GM19240 (cell line): ENCODE measurements at regions not wholly inside any gene's neighbourhood (a gene's known extent, or its start where the extent isn't known, plus 50 kb on each side); places are given as distances from the start of the nearest gene placed in this dataset.

Source experiments
- DNase-seq: peaks from one replicate; pipeline ENCODE4 v3.0.0; 2011; ENCODE audit warnings: low spot score; ENCODE audit not compliant: insufficient read length

DNA sequence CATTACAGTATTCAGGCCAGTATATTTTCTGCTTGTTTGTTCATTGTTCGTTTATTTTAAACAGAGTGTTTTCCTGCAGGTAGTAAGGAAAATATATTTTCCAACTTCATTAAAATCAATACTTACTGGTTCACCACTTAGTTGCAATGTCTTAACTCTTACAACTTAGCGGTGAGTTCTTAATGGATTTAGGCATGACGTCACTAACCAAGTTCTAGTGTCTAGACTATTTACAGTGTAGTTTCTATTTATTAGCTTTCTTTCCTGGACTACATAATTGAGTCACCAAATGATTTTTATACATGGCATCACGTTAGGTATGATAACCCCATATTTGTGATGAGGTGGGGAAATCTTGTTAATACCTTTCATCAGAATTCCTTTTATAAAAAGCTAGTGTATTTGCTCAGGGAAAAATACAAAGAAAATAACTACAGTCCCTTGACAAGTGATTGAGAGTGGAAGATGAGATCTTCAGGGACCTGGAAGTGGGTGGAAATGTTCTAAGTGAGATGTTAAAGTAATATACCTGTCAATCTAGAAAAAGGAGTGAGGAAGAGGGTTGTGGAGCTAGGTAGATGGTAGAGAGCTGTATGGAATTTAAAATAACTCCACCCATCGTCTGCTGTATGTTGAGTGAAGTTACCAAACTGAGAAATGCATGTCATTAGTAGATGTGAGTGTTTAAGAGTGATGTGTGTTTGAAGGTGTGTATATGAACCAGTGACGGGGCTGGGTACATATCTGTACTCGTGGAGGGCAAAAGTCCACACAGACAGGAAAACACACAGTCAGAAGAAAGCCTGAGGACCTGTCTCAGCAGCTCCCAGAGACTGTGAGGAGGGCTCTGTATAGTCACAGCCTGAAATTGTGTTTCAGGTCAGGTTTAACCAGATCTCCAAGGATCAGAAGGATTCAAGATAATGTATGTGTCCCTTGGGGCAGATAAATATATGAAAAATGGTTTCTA, 197.6 kb upstream of the ADAMTS5 start:
- no peak for DNase-seq

DNA sequence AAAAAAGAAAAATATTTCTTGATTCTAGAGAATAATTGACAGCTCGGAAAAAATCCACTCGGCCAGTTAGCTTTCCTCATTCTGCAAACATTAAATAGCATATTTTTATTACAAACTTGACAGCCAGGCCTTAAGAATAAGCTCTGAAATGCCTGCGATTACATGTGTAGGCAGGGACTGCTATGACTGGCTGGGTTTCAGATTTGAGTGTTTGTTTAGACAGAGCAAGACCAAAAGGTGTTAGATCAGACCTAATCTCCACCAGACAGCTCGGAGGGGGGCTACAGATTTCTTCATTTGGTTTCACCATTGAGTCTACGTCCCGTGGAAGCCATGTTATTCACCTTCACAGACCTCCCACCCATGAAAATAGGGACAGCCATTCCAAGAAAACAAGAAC, 192.1 kb upstream of the ADAMTS5 start:
- no peak for DNase-seq

DNA sequence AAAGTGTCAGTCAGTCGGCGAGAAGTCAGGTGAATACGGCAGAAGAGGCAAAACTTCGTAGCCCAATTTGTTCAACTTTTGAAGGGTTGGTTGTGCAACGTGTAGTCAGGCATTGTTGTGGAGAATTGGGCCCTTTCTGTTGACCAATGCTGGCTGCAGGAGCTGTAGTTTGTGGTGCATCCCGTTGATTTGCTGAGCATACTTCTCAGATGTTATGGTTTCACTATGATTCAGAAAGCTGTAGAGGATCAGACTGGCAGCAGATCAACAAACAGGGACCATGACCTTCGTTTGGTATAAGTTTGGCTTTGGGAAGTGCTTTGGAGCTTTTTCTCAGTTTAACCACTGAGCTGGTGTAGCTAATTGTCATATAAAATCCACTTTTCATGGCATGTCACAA, 190.2 kb upstream of the ADAMTS5 start:
- DNase-seq, result no peak

DNA sequence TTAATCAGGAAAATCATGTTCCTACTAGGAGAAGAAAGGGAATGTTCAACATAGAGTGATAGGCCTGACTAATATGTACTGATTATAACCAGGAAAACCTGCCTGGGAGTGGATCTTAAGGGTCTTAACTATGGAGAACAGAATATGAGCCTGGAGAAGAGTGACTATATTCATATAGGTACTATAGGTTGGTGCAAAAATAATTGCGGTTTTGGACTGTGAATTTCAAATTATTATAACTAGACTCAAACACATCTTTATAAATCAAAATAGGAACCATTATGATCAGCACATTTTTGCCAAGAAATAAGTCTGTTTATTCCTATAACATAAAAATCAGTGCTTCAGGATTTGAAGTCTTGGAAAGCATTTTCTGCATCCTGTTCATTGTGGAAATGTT, 189.8 kb upstream of the ADAMTS5 start:
- no peak for DNase-seq

DNA sequence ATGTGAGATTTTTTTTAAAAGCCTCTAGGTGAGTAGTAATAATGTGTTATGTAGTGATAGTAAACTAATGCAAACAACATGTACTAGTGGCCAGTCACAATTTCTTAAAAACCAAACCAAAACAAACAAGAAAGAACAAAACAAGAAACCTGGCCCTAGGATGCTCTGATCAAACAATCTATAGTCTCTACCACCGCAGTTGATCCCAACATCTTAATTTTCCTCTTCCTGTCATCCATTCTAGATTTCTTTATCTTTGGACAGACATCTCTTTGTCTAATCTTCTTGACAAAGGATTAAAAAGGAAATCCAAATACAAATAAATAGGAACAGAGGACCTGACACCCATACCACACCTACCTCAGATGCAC, 188.2 kb upstream of the ADAMTS5 start:
- no peak for DNase-seq

DNA sequence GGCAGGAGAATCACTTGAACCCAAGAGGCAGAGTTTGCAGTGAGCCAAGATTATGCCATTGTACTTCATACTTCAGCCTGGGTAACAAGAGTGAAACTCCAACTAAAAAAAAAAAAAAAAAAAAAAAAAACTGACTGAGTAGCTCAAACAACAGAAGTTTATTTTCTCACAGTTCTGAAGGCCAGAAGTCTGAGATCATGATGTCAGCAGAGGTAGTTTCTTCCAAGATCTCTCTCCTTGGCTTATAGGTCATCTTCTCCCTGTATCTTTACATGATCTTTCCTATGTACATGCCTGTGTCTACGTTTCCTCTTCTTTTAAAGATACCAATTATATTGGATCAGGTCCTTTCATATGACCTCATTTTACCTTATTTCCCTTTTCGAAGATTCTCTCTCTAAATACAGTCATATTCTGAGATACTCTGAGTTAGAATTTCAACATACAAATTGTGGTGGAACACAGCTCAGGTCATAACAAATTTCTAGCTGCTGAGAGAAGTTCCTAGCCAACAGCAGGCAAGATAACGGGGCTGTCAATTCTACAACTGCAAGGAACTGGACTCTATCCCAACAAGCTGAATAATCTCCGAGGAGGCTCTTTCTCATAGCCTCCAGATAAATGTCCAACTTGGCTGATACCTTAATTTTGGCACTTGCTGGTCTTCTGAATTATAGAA, 187.7 kb upstream of the ADAMTS5 start:
- DNase-seq, result no peak

DNA sequence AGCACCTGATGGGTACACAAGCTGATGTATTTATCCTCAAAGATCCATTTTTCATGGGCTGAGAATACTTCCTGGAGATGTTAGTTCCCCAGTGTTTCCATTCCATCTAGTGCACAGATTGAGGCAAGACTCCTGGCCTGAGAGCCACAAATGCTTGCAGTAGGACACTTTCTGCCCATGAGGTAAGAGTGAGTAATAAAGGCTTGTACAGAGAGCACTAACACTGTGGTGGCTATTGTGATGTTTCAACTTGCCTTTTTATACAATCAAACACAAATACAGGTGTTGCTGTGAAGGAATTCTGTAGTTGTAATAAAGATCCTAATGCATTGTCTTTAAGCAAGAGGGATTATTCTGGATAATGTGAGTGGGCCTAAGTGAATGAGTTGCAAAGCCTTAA, 186.1 kb upstream of the ADAMTS5 start:
- no peak for DNase-seq

DNA sequence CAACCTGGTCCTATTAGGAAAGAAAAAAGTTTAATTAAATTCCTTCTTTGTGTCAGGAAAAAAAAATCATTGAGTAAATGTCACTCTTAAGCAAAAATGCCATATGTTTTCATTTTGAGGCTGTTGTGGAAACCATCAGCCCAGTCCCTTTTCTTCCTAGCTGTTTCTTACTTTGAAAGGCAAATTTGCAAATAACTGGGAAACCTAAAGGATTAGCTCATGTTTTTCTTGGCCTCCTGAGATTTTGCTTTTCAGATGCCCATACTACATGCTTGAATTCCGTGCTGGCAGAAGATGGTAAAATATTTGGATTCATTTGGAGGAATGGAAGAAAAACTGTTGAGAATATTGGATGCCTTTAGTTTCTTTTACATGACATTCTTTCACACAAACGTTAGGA, 182.1 kb upstream of the ADAMTS5 start:
- DNase-seq, result no peak

DNA sequence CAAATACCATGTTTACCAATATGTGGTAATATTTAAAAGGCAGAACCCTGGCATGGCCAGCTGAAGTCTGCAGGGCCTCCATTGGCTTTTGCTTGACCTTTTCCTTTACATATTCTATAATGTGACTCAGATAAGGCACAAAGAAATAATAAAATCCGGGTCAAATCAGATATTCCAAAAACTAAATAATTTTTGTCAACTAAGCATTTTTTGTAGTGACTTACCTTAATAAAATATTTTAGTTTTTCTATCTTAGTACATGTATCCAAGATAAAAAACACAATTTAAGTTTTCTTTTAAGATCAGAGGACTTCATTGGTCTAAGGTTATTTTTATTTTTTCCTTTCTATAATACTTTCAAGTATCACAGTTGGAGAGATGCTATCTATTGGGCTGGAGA, 179.4 kb upstream of the ADAMTS5 start:
- no peak for DNase-seq

DNA sequence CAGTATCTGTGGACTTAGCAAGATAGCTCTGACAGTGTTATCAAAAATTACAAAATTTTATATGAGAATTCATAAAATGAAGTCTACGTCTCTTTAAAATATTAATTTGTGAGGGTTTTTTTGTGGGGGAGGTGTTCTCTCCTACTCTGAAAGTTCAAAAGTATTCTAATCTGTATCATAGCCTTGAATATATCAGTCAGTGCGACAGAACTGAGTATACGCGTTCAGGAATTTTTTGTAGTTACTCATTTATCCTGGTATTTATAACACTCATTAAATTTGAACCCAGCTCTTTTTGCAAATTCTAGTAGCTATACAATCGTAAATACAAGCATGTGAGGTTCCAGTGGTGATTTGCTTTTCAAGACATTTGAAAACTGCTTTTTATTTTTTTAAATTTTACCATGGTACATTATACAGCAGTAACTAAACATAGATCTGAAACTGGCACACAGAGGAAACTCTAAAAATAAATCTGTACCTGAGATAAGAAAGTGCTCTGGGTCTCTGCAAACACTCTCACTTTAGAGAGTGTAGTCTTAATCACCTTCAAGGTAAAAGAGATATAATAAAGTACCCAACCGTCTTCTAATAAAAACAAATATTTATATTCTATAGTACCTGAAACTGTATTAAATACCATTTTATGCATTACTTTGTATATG, 178.4 kb upstream of the ADAMTS5 start:
- no peak for DNase-seq

DNA sequence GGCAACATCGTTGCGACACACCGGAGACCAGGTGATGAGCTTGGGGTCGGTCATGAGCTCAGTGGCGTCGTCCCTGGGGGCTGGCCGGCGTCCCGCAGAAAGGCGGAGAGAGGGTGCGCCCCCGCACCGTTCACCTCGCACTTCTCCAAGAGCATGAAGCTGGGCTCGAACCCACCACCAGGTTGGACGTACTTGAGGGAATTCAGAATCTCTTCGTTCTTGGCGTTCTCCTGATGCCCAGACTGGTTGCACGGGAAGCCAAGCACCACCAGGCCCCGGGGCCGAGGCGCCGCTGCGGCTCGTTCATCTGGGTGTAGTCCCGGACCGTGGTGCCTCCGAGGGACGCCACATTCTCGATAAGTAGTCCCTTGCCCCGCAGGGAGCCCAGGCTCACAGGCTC, 176.6 kb upstream of the ADAMTS5 start:
- no peak for DNase-seq

DNA sequence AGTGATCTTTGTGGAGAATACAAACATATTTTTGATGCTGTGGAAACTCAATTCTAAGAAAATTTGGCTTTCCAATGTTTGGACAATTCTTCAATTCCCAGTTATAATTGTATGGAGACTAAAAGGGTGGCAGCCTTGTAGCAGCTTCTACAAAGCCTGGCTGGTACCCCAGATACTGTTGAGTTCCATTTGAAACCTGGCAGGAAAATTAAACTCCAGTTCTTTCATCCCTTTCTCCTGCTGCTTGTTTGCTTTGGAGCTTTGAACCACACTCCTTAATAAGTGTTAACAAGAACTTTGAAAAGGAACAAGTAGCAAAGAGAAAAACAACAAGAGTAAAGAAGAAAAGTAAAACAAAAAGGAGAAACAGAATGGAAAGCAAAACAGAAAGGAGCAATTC, 172.6 kb upstream of the ADAMTS5 start:
- no peak for DNase-seq

DNA sequence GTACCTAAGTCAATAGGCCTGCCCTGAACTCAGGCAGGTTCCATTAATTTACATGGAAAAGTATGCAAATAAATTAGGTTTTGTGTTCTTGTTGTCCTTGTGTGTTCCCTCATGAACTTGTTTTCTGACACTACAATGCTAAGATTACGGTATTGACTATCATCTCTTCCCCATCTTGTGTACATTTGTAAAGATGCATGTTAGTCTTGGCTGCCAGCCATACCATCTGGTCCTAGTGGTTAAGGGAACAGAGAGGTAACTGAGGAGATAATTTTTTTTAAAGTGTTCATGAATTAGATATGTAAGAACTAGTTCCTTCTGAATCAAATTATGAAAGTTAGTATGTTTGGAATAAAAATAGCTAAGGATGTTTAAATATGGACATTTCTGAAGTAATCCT, 167.6 kb upstream of the ADAMTS5 start:
- DNase-seq, result no peak

DNA sequence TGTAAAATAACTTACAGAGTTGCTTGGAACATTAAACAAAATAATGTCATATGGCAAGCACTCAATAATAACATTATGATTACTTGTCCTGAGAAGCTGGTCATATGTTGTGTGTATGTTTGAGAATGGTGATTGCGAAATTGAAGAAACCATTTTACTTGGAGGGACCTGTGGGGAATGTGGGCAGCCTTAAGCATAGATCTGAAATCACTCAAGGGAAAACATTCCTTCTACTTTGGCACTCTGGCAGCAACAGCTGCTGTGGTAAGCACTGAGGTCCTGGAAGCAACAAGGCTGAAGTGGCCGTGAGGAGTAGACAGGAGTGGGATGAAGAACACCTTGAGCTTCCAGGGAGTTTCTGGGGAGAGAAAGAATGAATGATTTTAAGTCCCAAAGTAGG, 165.4 kb upstream of the ADAMTS5 start:
- DNase-seq, result no peak

DNA sequence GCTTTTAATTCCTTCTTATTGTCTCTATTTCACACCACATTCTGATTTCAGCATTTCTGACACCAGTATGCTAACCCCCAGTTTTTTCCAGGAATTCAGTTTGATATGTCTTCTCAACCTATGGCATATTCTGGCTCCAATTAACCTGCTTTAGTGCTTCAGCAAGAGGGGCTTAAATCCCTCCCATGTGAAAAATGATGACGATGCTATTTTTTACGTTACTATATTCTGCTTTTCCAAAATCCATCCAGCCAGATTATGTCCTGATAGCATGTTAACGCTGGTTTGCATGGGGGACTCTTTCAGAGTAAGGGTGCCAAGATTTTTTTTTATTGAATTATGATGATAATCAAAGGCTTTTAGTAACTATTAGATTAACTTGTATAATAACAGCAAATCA, 163.3 kb upstream of the ADAMTS5 start:
- no peak for DNase-seq

DNA sequence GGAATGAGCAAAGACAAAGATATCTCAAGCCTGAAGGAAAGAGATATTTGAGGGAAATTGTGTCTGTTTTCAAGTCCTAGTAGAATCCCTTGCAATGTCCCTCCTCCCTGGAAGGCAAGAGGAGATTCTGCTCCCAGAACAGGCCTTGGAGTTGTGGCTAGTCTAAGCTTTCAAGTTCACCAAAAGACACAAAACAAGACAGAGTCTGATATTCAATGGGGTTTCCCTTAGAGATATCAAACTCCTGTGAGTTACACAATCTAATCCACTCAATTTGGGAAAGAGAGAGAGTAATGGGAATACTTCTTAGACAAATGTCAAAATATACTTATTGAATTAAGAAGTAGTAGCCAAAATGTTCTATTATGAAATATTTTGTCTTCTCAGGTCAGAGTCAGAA, 162.8 kb upstream of the ADAMTS5 start:
- DNase-seq, result no peak

DNA sequence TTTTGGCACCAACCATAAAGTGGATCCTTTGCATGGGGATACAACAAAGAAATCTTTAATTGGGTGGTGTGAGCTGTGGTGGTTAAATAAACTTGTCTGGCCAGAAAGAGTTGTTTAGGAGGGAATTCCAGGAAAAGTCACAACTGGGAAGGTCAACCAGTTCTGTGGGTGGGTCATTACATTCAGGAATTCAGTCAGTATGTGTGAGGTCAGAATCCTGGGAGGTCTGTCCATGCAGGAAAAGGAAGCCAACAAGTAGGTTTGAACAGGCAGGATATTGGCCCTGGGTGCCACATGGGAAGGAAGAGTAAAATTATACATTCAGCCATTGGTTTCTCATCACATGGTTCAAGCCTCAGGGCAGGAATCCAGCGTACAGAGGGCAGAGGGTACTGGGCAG, 162.3 kb upstream of the ADAMTS5 start:
- no peak for DNase-seq

DNA sequence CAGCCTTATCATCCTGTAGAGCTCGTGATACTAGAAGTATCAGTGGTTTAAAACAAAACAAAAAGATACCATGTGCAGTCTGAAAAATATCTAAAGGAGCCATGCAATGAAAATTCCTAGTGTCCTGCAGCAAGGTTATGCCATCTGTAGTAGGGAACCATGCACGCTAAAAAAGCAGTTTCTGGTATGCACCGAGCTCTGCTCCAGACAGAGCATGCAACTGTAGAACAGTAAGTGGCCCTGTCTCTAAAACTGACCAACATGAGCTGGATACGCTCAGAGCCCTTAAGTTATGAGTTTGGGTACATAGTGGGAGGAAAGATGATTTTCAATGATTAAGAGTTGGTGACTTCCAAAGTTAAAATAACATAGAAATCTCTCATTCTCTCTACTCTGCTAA, 159.3 kb upstream of the ADAMTS5 start:
- no peak for DNase-seq

DNA sequence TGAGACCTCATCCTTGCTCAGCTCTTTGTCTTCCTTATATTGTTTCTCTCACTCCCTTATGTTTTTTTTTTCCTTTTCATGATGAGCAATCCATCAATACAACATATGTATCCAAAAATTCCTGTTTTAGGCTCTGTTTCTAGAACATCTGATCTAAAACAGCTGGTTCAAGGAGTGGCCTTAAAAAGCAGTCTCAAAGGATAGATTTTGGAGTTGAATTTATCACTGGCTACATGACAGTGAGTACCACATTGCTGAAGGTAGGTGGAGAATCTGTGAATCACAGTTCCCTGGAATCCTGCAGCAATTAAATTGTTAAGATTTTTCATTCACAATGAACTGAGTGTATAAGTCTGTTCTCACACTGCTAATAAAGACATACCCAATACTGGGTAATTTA, 155.8 kb upstream of the ADAMTS5 start:
- no peak for DNase-seq

DNA sequence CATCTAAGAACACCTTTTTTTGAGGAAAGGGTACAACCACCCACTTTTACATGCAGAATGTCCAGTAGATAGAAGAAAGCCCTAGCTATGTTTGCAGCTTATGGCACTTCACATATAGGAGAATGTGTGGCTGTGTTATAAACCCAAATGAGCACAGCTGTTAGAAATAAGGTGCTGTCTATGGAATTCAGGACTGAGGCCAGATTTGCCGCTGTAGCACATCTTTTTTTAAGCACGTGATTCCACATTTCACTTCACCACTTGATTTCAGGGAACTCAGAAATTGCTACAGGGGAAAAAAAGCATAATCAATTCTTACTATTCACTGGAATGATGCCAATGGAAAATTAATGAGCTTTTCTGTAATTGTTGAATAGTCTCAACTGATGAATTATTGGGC, 147.2 kb upstream of the ADAMTS5 start:
- no peak for DNase-seq

DNA sequence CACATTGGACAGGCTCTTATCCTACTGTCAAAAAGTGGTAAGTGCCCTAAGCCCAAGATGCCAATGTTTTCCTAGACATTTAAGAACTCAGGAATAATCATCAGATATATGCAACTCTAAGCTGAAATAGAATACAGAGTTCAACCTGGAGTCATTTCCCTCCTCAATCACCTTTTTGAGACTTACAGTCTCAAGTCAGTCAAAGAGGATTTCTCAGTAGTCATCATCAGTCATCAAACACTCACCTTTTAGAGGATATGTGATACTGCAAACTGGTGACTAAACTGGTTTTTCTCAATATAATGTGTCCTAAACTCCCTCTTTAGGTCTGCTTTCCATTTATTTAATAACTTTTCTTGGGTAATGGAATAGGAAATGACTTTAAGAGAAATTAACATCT, 145.3 kb upstream of the ADAMTS5 start:
- DNase-seq, result no peak

DNA sequence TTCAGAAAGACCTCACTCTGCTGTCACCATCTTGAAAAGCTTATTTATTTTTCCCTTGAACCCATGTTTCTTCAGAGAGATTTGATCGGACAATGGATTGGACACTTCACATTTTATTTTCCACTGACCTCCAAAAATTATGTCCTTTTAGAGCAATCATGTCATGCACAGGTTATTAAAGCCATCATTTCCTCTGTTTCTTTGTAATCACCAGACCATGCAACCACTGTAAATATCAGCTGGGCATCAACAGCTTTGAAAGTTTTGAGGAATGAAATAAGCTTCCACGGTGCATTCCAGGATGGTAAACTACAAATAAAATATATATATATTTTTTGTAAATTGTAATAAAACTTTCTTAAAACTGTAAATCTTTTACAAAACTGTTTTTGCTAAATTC, 144.1 kb upstream of the ADAMTS5 start:
- DNase-seq, result no peak
